ENCODE measurements at regions not wholly inside any gene's neighbourhood (a gene's known extent, or its start where the extent isn't known, plus 50 kb on each side); places are given as distances from the start of the nearest gene placed in this dataset.

- ChIA-PET CTCF (ENCODE audit: low intra/inter-chr PET ratio, low total read pairs) (no interaction called here), POLR2A (no interaction called here)
- Histone ChIP-seq H3K9ac (ENCODE audit: insufficient read depth, low read depth, low read length) (no peak overlapping the region), H4K20me1 (ENCODE audit: insufficient read depth, low read length) (no peaks in the 10 kb centered on the region), H3K4me3 (replicated peaks in 1 of 3; ENCODE audit: insufficient read depth in 1 of 3, low read depth in 2 of 3, low read length in 3 of 3) (no peak overlapping the region), H2AFZ (ENCODE audit: low read length) (no peak overlapping the region), H3K36me3 (replicated peaks in 1 of 2; ENCODE audit: control insufficient read depth in 1 of 2, insufficient read depth in 2 of 2, low read length in 2 of 2) (no peaks in the 10 kb centered on the region), H3K27me3 (ENCODE audit: control insufficient read depth in 1 of 2, insufficient read depth in 2 of 2, low read length in 2 of 2) (no peaks in the 10 kb centered on the region), H3K9me3 (ENCODE audit: low read length) (no peaks in the 10 kb centered on the region; the same call in 1 of the 2 replicates), H3K79me2 (ENCODE audit: insufficient read depth, low read length) (no peaks in the 10 kb centered on the region), H3K4me1 (ENCODE audit: insufficient read depth, low read length) (no peaks in the 10 kb centered on the region), H3K4me2 (ENCODE audit: low read depth, low read length) (no peak overlapping the region), H3K27ac (ENCODE audit: extremely low read length, insufficient read depth, low read length) (no peak overlapping the region)
- WGBS (ENCODE audit: low lambda C conversion rate), result 19% methylated on average over 1 of the region's 1 CpG
- in situ Hi-C loops (cut with HindIII; ENCODE audit: extremely low pct_ligation_motif_present, low pct_unique_long_range_greater_than_20kb), result no loop called here
- no peak for DNase-seq (ENCODE audit: low spot score)
- no peak for ATAC-seq
- BruUV-seq (replicated peaks), result no TSS peak
- TF ChIP-seq ZNF33B (CRISPR knock-in tag; IDR thresholded peaks at IDR 0.05), result no peak
- TF ChIP-seq ZNF7 (CRISPR knock-in tag; IDR thresholded peaks at IDR 0.05), result no peak
- TF ChIP-seq PAF1 (CRISPR knock-in tag; IDR thresholded peaks at IDR 0.05), result no peak
- TF ChIP-seq RELA (CRISPR knock-in tag; IDR thresholded peaks at IDR 0.05), result no peak
- no peak for TF ChIP-seq TBX2 (CRISPR knock-in tag; IDR thresholded peaks at IDR 0.05; ENCODE audit: borderline replicate concordance)
- intact Hi-C loops (cut with micrococcal nuclease; ENCODE audit: unreplicated experiment), result no loop called here
- FAIRE-seq, result no peak
These were observed 458.9 kb upstream of the RGS18 start for GRCh38 chr1:191699343-191699742.

GRCh38 chr1:191700922-191701321 is 457.3 kb upstream of the RGS18 start:
- TF ChIP-seq JUND (CRISPR knock-in tag; IDR thresholded peaks at IDR 0.05) (no peak), ZNF12 (CRISPR knock-in tag; IDR thresholded peaks at IDR 0.05) (no peak), ZSCAN29 (CRISPR knock-in tag; conservative IDR thresholded peaks at IDR 0.05) (no peak), CHCHD3 (CRISPR knock-in tag; IDR thresholded peaks at IDR 0.05) (no peak), CBX5 (CRISPR knock-in tag; IDR thresholded peaks at IDR 0.05; ENCODE audit: borderline replicate concordance) (no peak), PHF21A (CRISPR knock-in tag; IDR thresholded peaks at IDR 0.05) (no peak), ZNF629 (CRISPR knock-in tag; conservative IDR thresholded peaks at IDR 0.05) (no peak), EEA1 (CRISPR knock-in tag; IDR thresholded peaks at IDR 0.05; ENCODE audit: borderline replicate concordance) (no peak), SMAD9 (CRISPR knock-in tag; IDR thresholded peaks at IDR 0.05) (no peak)
- TF ChIP-seq, protein P1, sequence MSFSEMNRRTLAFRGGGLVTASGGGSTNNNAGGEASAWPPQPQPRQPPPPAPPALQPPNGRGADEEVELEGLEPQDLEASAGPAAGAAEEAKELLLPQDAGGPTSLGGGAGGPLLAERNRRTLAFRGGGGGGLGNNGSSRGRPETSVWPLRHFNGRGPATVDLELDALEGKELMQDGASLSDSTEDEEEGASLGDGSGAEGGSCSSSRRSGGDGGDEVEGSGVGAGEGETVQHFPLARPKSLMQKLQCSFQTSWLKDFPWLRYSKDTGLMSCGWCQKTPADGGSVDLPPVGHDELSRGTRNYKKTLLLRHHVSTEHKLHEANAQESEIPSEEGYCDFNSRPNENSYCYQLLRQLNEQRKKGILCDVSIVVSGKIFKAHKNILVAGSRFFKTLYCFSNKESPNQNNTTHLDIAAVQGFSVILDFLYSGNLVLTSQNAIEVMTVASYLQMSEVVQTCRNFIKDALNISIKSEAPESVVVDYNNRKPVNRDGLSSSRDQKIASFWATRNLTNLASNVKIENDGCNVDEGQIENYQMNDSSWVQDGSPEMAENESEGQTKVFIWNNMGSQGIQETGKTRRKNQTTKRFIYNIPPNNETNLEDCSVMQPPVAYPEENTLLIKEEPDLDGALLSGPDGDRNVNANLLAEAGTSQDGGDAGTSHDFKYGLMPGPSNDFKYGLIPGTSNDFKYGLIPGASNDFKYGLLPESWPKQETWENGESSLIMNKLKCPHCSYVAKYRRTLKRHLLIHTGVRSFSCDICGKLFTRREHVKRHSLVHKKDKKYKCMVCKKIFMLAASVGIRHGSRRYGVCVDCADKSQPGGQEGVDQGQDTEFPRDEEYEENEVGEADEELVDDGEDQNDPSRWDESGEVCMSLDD (CRISPR knock-in tag; IDR thresholded peaks at IDR 0.05; ENCODE audit: borderline replicate concordance), result no peak
- Histone ChIP-seq H3K4me3 (replicated peaks in 1 of 3; ENCODE audit: insufficient read depth in 1 of 3, low read depth in 2 of 3, low read length in 3 of 3) (no peak overlapping the region), H3K9ac (ENCODE audit: insufficient read depth, low read depth, low read length) (no peak overlapping the region), H3K36me3 (replicated peaks in 1 of 2; ENCODE audit: control insufficient read depth in 1 of 2, insufficient read depth in 2 of 2, low read length in 2 of 2) (no peaks in the 10 kb centered on the region), H3K4me2 (ENCODE audit: low read depth, low read length) (no peak overlapping the region), H3K27ac (ENCODE audit: extremely low read length, insufficient read depth, low read length) (no peak overlapping the region), H3K9me3 (ENCODE audit: low read length) (no peaks in the 10 kb centered on the region; the same call in 1 of the 2 replicates), H2AFZ (ENCODE audit: low read length) (no peak overlapping the region), H3K79me2 (ENCODE audit: insufficient read depth, low read length) (no peaks in the 10 kb centered on the region), H3K4me1 (ENCODE audit: insufficient read depth, low read length) (no peaks in the 10 kb centered on the region), H3K27me3 (ENCODE audit: control insufficient read depth in 1 of 2, insufficient read depth in 2 of 2, low read length in 2 of 2) (no peaks in the 10 kb centered on the region), H4K20me1 (ENCODE audit: insufficient read depth, low read length) (no peaks in the 10 kb centered on the region)
- ChIA-PET CTCF (ENCODE audit: low intra/inter-chr PET ratio, low total read pairs) (no interaction called here), POLR2A (no interaction called here)
- in situ Hi-C loops (cut with HindIII; ENCODE audit: extremely low pct_ligation_motif_present, low pct_unique_long_range_greater_than_20kb) (no loop called here), intact Hi-C loops (cut with micrococcal nuclease; ENCODE audit: unreplicated experiment) (no loop called here)
- DNase-seq (ENCODE audit: low spot score) (no peak), ATAC-seq (no peak), FAIRE-seq (no peak)
- 11% methylated on average over 3 of the region's 3 CpGs for WGBS (ENCODE audit: low lambda C conversion rate)
- no TSS peak for BruUV-seq (replicated peaks)

All from HepG2 (cell line).